ENCODE measurements at regions not wholly inside any gene's neighbourhood (a gene's known extent, or its start where the extent isn't known, plus 50 kb on each side); places are given as distances from the start of the nearest gene placed in this dataset.
"Not testable (repeated sequence)": the region's sequence is repeated elsewhere in the genome, so short reads cannot be mapped to it uniquely, and the experiment has no call there.

- H3K4me3 Mint-ChIP-seq, result no peak overlapping the region
- H3K9me3 Mint-ChIP-seq, result no peaks in the 10 kb centered on the region
- no peak for TF ChIP-seq CTCF (conservative IDR thresholded peaks at IDR 0.05)
- no peak for DNase-seq (ENCODE audit: extremely low spot score, unreplicated experiment)
- no peak overlapping the region for H3K27ac Mint-ChIP-seq
- H3K27me3 Mint-ChIP-seq, result peaks cover 14% of the 10 kb centered on the region
- H3K4me1 Mint-ChIP-seq (ENCODE audit: unreplicated experiment), result no peaks in the 10 kb centered on the region
- no peaks in the 10 kb centered on the region for H3K36me3 Mint-ChIP-seq
Observed at GRCh38 chr5:7269591-7270274, 126.2 kb upstream of the ADCY2 start.

GRCh38 chr5:7271435-7272084 lies 124.4 kb upstream of the ADCY2 start:
- no peak for TF ChIP-seq CTCF (conservative IDR thresholded peaks at IDR 0.05)
- no peaks in the 10 kb centered on the region for H3K9me3 Mint-ChIP-seq
- no peak overlapping the region for H3K27ac Mint-ChIP-seq
- no peaks in the 10 kb centered on the region for H3K4me1 Mint-ChIP-seq (ENCODE audit: unreplicated experiment)
- peaks cover 15% of the 10 kb centered on the region for H3K27me3 Mint-ChIP-seq
- H3K4me3 Mint-ChIP-seq, result no peak overlapping the region
- H3K36me3 Mint-ChIP-seq, result no peaks in the 10 kb centered on the region
- no peak for DNase-seq (ENCODE audit: extremely low spot score, unreplicated experiment)

- TF ChIP-seq CTCF (conservative IDR thresholded peaks at IDR 0.05), result no peak
- peaks cover 10% of the 10 kb centered on the region for H3K27me3 Mint-ChIP-seq
- no peaks in the 10 kb centered on the region for H3K36me3 Mint-ChIP-seq
- no peak overlapping the region for H3K27ac Mint-ChIP-seq
- no peak for DNase-seq (ENCODE audit: extremely low spot score, unreplicated experiment)
- no peaks in the 10 kb centered on the region for H3K9me3 Mint-ChIP-seq
- H3K4me1 Mint-ChIP-seq (ENCODE audit: unreplicated experiment), result no peaks in the 10 kb centered on the region
- no peak overlapping the region for H3K4me3 Mint-ChIP-seq
Observed at GRCh38 chr5:7272408-7272965, 123.5 kb upstream of the ADCY2 start.

GRCh38 chr5:7274203-7274602 lies 121.7 kb upstream of the ADCY2 start:
- DNase-seq (ENCODE audit: extremely low spot score, unreplicated experiment), result no peak
- H3K27ac Mint-ChIP-seq, result no peak overlapping the region
- H3K36me3 Mint-ChIP-seq, result no peaks in the 10 kb centered on the region
- H3K4me1 Mint-ChIP-seq (ENCODE audit: unreplicated experiment), result no peaks in the 10 kb centered on the region
- H3K27me3 Mint-ChIP-seq, result peaks cover 10% of the 10 kb centered on the region
- no peak overlapping the region for H3K4me3 Mint-ChIP-seq
- no peaks in the 10 kb centered on the region for H3K9me3 Mint-ChIP-seq
- no peak for TF ChIP-seq CTCF (conservative IDR thresholded peaks at IDR 0.05)

- not testable (repeated sequence) for H3K4me1 Mint-ChIP-seq (ENCODE audit: unreplicated experiment); H3K4me3 Mint-ChIP-seq; H3K27me3 Mint-ChIP-seq; H3K27ac Mint-ChIP-seq; DNase-seq (ENCODE audit: extremely low spot score, unreplicated experiment); H3K9me3 Mint-ChIP-seq; H3K36me3 Mint-ChIP-seq
Observed at GRCh38 chr5:7289634-7290033, 106.3 kb upstream of the ADCY2 start.

- not testable (repeated sequence) for H3K36me3 Mint-ChIP-seq
Observed at GRCh38 chr5:7297821-7298220, 98.1 kb upstream of the ADCY2 start.

GRCh38 chr5:7299731-7300130 lies 96.2 kb upstream of the ADCY2 start:
- H3K4me1 Mint-ChIP-seq (ENCODE audit: unreplicated experiment); H3K27me3 Mint-ChIP-seq; DNase-seq (ENCODE audit: extremely low spot score, unreplicated experiment); H3K9me3 Mint-ChIP-seq; H3K27ac Mint-ChIP-seq; H3K36me3 Mint-ChIP-seq; H3K4me3 Mint-ChIP-seq: not testable (repeated sequence)

More at GRCh38 chr5:7297821-7298220, 98.1 kb upstream of the ADCY2 start:
- not testable (repeated sequence) for H3K4me3 Mint-ChIP-seq; H3K4me1 Mint-ChIP-seq (ENCODE audit: unreplicated experiment); H3K27ac Mint-ChIP-seq; H3K27me3 Mint-ChIP-seq; DNase-seq (ENCODE audit: extremely low spot score, unreplicated experiment); H3K9me3 Mint-ChIP-seq

GRCh38 chr5:7305000-7305674 lies 90.8 kb upstream of the ADCY2 start:
- not testable (repeated sequence) for H3K4me1 Mint-ChIP-seq (ENCODE audit: unreplicated experiment); H3K9me3 Mint-ChIP-seq; DNase-seq (ENCODE audit: extremely low spot score, unreplicated experiment); H3K36me3 Mint-ChIP-seq; H3K27ac Mint-ChIP-seq; H3K4me3 Mint-ChIP-seq; H3K27me3 Mint-ChIP-seq

GRCh38 chr5:7306556-7306955 lies 89.4 kb upstream of the ADCY2 start:
- H3K4me1 Mint-ChIP-seq (ENCODE audit: unreplicated experiment); H3K27ac Mint-ChIP-seq; H3K9me3 Mint-ChIP-seq; H3K27me3 Mint-ChIP-seq; DNase-seq (ENCODE audit: extremely low spot score, unreplicated experiment); H3K4me3 Mint-ChIP-seq; H3K36me3 Mint-ChIP-seq: not testable (repeated sequence)

Measured in type B pancreatic cell (in vitro differentiated cells).